Left ventricle myocardium inferior (tissue), 1 donor: ENCODE measurements at regions not wholly inside any gene's neighbourhood (a gene's known extent, or its start where the extent isn't known, plus 50 kb on each side); places are given as distances from the start of the nearest gene placed in this dataset.

ENCODE experiments used
- DNase-seq: peaks from one replicate; pipeline ENCODE4 v3.0.0-alpha.2; 2020
- H3K27ac ChIP-seq: fragments of 200-600 bp; replicated peaks from 2 replicates; pipeline ENCODE4 v1.8.0; 2021
- H3K27me3 ChIP-seq: fragments of 200-600 bp; 2 replicates; pipeline ENCODE4 v1.8.0; 2021; ENCODE audit warnings: low read depth
- H3K36me3 ChIP-seq: fragments of 200-600 bp; 2 replicates; pipeline ENCODE4 v1.8.0; 2021
- H3K4me1 ChIP-seq: fragments of 200-600 bp; 2 replicates; pipeline ENCODE4 v1.8.0; 2021
- H3K4me3 ChIP-seq: fragments of 200-600 bp; 2 replicates; pipeline ENCODE4 v1.8.0; 2021; ENCODE audit warnings: mild to moderate bottlenecking, moderate library complexity
- H3K9me3 ChIP-seq: fragments of 200-600 bp; replicated peaks from 2 replicates; pipeline ENCODE4 v1.8.0; 2021
- CTCF ChIP-seq: fragments of 200-600 bp; IDR thresholded peaks from 2 replicates; pipeline ENCODE4 v1.8.0; 2021; ENCODE audit warnings: antibody characterized with exemption, mild to moderate bottlenecking, borderline replicate concordance
- intact Hi-C: fragments of 100-400 bp; cut with micrococcal nuclease; formaldehyde crosslinking; loops from one replicate; pipeline ENCODE4 v1.11.0; 2022
- donor health status: DM: no; HTN: yes; CAD: no; lungs with severe emphysema.

DNA sequence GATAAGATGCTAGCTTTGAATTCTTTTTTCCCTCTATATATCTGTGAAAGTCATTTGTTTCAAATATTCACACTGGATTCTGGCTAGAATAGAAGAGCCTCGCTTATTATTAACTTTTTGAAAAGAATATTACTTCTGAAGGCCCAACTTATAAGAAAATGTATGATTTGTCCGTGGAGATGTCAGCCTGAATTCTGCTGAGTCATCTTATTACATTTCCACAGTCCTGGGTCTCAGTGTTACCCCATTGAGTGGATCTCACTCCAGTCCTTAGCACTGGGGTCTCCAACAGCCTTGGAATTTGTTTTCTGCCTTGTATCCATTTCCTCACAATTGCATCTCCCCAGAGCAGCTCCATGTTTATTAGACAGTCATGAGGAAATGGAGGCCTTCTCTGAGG lies 907.9 kb downstream of the VRK1 start:
- Histone ChIP-seq H3K36me3 (no peaks in the 10 kb centered on the region), H3K4me3 (no peak overlapping the region), H3K9me3 (no peaks in the 10 kb centered on the region), H3K4me1 (no peaks in the 10 kb centered on the region), H3K27me3 (peaks cover 50% of the 10 kb centered on the region), H3K27ac (no peak overlapping the region)
- DNase-seq, result no peak
- no peak for TF ChIP-seq CTCF
- intact Hi-C loops, result no loop called here

GRCh38 chr14:97705976-97706375 lies 908.8 kb downstream of the VRK1 start:
- TF ChIP-seq CTCF, result no peak
- Histone ChIP-seq H3K9me3 (no peaks in the 10 kb centered on the region), H3K4me3 (no peak overlapping the region), H3K36me3 (no peaks in the 10 kb centered on the region), H3K4me1 (no peaks in the 10 kb centered on the region), H3K27ac (no peak overlapping the region), H3K27me3 (peaks cover 50% of the 10 kb centered on the region)
- intact Hi-C loops, result no loop called here
- no peak for DNase-seq

DNA sequence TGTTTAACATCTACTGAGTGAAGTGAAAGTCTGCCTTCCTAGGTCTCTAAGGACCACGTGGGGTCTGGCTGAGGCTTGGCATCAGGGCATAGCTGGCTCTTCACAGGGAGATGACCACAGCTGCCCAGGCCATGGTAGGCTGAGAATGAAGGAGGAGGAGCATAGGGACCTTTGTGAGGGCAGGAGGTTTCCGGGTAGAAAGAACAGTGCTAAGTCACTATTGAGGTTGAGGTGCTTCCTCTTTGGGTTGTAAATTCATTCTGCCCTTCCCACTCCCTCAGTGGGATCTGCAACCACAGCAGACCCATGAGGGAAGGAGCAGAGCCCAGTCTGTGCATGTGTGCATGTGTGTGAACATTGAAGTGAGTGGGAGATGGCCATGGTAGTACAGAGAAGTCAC lies 909.6 kb downstream of the VRK1 start:
- no peak for DNase-seq
- H3K36me3 ChIP-seq, result no peaks in the 10 kb centered on the region
- no peak overlapping the region for H3K27ac ChIP-seq
- H3K4me1 ChIP-seq, result no peaks in the 10 kb centered on the region
- no peak overlapping the region for H3K4me3 ChIP-seq
- TF ChIP-seq CTCF, result no peak
- no peaks in the 10 kb centered on the region for H3K9me3 ChIP-seq
- intact Hi-C loops, result no loop called here
- peaks cover 50% of the 10 kb centered on the region for H3K27me3 ChIP-seq

DNA sequence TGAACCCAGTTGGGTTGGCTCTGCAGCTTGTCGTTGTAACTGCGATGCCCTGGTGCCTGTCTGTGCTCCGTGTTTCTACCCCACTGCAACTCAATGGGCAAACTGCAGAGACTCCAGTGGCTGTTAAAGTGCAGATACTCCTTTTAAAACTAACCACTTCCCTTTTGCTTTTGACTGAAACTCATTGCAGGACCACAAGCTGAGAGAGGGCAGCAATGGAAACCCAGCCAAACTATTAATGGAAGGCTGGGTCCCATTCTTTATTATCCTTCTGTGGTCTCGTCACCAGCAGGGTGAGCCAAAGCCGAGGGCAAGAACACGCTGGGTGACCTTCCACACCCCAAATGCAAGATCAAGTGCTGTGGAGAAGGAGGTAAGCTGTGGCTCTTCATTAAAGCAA lies 910.4 kb downstream of the VRK1 start:
- Histone ChIP-seq H3K36me3 (no peaks in the 10 kb centered on the region), H3K27me3 (peaks cover 42% of the 10 kb centered on the region), H3K9me3 (no peaks in the 10 kb centered on the region), H3K4me3 (no peak overlapping the region), H3K4me1 (no peaks in the 10 kb centered on the region), H3K27ac (no peak overlapping the region)
- intact Hi-C loops, result no loop called here
- DNase-seq, result no peak
- TF ChIP-seq CTCF, result no peak

- no peak for DNase-seq
- Histone ChIP-seq H3K27ac (no peak overlapping the region), H3K4me1 (no peaks in the 10 kb centered on the region), H3K36me3 (no peaks in the 10 kb centered on the region), H3K9me3 (no peaks in the 10 kb centered on the region), H3K4me3 (no peak overlapping the region), H3K27me3 (peaks cover 26% of the 10 kb centered on the region)
- intact Hi-C loops, result no loop called here
- no peak for TF ChIP-seq CTCF
Observed at GRCh38 chr14:97709552-97709951, 912.4 kb downstream of the VRK1 start.

GRCh38 chr14:97710726-97711125 lies 913.5 kb downstream of the VRK1 start:
- peaks cover 26% of the 10 kb centered on the region for H3K27me3 ChIP-seq
- H3K36me3 ChIP-seq, result no peaks in the 10 kb centered on the region
- no peaks in the 10 kb centered on the region for H3K9me3 ChIP-seq
- DNase-seq, result no peak
- TF ChIP-seq CTCF, result no peak
- no peak overlapping the region for H3K27ac ChIP-seq
- H3K4me3 ChIP-seq, result no peak overlapping the region
- no peaks in the 10 kb centered on the region for H3K4me1 ChIP-seq
- intact Hi-C loops, result no loop called here
